ENCODE measurements at regions not wholly inside any gene's neighbourhood (a gene's known extent, or its start where the extent isn't known, plus 50 kb on each side); places are given as distances from the start of the nearest gene placed in this dataset.
A peak's percentile ranks its signal among the peaks of the same experiment; 100 is the strongest.
"Not testable (repeated sequence)": the region's sequence is repeated elsewhere in the genome, so short reads cannot be mapped to it uniquely, and the experiment has no call there.

DNA sequence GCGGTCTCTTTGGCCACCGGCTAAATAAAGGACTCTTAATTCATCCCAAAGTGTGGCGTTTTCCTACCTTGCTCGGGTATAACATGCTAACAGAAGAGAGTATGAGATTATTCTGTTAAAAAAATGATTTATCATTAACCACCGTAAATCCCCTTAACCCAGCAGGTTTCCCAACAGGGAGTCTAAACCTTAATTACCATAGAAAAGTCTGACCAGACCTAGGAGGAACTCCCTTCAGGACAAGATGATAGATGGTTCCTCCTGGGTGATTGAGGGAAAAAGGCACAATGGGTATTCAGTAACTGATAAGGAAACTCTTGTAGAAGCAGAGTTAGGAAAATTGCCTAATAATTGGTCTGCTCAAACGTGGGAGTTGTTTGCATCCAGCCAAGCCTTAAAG, 193.7 kb downstream of the ZNF737 start:
- no peak overlapping the region for H3K9ac ChIP-seq (ENCODE audit: low read depth, low read length, poor library complexity, severe bottlenecking)
- no peaks in the 10 kb centered on the region for H3K9me2 ChIP-seq (replicated peaks; ENCODE audit: low read depth, low read length)
- H3K4me3 ChIP-seq (ENCODE audit: low read length, poor library complexity, severe bottlenecking) = no peak overlapping the region
- TF ChIP-seq EZH2phosphoT487 (IDR thresholded peaks at IDR 0.05; ENCODE audit: borderline replicate concordance) = no peak
- TF ChIP-seq, protein P1, sequence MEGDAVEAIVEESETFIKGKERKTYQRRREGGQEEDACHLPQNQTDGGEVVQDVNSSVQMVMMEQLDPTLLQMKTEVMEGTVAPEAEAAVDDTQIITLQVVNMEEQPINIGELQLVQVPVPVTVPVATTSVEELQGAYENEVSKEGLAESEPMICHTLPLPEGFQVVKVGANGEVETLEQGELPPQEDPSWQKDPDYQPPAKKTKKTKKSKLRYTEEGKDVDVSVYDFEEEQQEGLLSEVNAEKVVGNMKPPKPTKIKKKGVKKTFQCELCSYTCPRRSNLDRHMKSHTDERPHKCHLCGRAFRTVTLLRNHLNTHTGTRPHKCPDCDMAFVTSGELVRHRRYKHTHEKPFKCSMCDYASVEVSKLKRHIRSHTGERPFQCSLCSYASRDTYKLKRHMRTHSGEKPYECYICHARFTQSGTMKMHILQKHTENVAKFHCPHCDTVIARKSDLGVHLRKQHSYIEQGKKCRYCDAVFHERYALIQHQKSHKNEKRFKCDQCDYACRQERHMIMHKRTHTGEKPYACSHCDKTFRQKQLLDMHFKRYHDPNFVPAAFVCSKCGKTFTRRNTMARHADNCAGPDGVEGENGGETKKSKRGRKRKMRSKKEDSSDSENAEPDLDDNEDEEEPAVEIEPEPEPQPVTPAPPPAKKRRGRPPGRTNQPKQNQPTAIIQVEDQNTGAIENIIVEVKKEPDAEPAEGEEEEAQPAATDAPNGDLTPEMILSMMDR (conservative IDR thresholded peaks at IDR 0.05; ENCODE audit: low read length) = no peak
- H3F3A ChIP-seq (ENCODE audit: low read depth) = no peaks in the 10 kb centered on the region
- H3K27me3 ChIP-seq (ENCODE audit: insufficient read depth, low read length, poor library complexity, severe bottlenecking) = no peaks in the 10 kb centered on the region
- H3K9me3 ChIP-seq (ENCODE audit: insufficient read depth, low read depth, low read length) = no peaks in the 10 kb centered on the region
- H3K4me2 ChIP-seq (ENCODE audit: low read depth, low read length, poor library complexity, severe bottlenecking) = peak overlapping the region; percentile 31
- no peaks in the 10 kb centered on the region for H4K20me1 ChIP-seq (ENCODE audit: insufficient read depth, low read length, poor library complexity, severe bottlenecking)
- peaks cover 9% of the 10 kb centered on the region for H3K4me1 ChIP-seq (ENCODE audit: insufficient read depth, low read length, poor library complexity, severe bottlenecking)
- no peaks in the 10 kb centered on the region for H3K36me3 ChIP-seq (ENCODE audit: insufficient read depth, low read length)
- no peak overlapping the region for H2AFZ ChIP-seq (ENCODE audit: low read length)
- H3K79me2 ChIP-seq (ENCODE audit: insufficient read depth, low read length) = no peaks in the 10 kb centered on the region

DNA sequence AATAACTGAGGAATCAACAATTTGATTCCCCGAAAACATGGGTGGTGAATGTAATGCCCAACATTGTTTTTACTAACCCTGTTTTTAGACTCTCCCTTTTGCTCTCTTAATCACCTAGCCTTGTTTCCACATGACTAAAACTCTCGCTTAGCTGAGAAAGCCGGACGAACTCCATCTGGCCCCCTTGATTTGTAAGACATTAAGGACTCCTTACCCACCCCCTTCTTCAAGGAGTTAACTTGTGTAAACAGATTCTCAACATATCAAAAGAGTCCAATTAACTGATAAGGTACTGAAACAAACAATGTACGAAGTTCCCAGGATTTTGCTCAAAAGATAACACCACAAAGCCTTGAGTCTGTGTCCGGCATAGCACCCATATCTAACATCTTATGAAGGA, 194.3 kb downstream of the ZNF737 start:
- not testable (repeated sequence) for H3K36me3 ChIP-seq (ENCODE audit: insufficient read depth, low read length); H3K79me2 ChIP-seq (ENCODE audit: insufficient read depth, low read length); H3K4me3 ChIP-seq (ENCODE audit: low read length, poor library complexity, severe bottlenecking); H3K4me1 ChIP-seq (ENCODE audit: insufficient read depth, low read length, poor library complexity, severe bottlenecking); H3K4me2 ChIP-seq (ENCODE audit: low read depth, low read length, poor library complexity, severe bottlenecking); H3K27me3 ChIP-seq (ENCODE audit: insufficient read depth, low read length, poor library complexity, severe bottlenecking); H3K9me2 ChIP-seq (replicated peaks; ENCODE audit: low read depth, low read length); H4K20me1 ChIP-seq (ENCODE audit: insufficient read depth, low read length, poor library complexity, severe bottlenecking); H3K9ac ChIP-seq (ENCODE audit: low read depth, low read length, poor library complexity, severe bottlenecking); H3F3A ChIP-seq (ENCODE audit: low read depth); H3K9me3 ChIP-seq (ENCODE audit: insufficient read depth, low read depth, low read length); H2AFZ ChIP-seq (ENCODE audit: low read length)

DNA sequence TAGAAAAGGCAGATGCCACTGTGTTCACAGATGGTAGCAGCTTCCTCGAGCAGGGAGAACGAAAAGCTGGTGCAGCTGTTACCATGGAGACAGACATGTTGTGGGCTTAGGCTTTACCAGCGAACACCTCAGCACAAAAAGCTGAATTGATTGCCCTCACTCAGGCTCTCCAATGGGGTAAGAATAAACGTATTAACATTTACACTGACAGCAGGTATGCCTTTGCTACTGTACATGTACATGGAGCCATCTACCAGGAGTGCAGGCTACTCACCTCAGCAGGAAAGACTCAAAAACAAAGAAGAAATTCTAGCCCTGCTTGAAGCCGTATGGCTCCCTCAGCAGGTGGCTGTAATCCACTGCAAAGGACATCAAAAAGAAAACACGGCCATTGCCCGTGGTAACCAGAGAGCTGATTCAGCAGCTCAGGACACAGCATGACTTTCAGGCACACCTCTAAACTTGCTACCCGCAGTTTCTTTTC, 197.7 kb downstream of the ZNF737 start:
- Histone ChIP-seq H3K79me2 (ENCODE audit: insufficient read depth, low read length) (no peaks in the 10 kb centered on the region), H3K9me2 (replicated peaks; ENCODE audit: low read depth, low read length) (no peaks in the 10 kb centered on the region), H3K27me3 (ENCODE audit: insufficient read depth, low read length, poor library complexity, severe bottlenecking) (no peaks in the 10 kb centered on the region), H3K4me2 (ENCODE audit: low read depth, low read length, poor library complexity, severe bottlenecking) (peak overlapping the region; percentile 2), H2AFZ (ENCODE audit: low read length) (no peak overlapping the region), H3K4me3 (ENCODE audit: low read length, poor library complexity, severe bottlenecking) (no peak overlapping the region), H4K20me1 (ENCODE audit: insufficient read depth, low read length, poor library complexity, severe bottlenecking) (no peaks in the 10 kb centered on the region), H3K9ac (ENCODE audit: low read depth, low read length, poor library complexity, severe bottlenecking) (no peak overlapping the region), H3F3A (ENCODE audit: low read depth) (no peaks in the 10 kb centered on the region), H3K36me3 (ENCODE audit: insufficient read depth, low read length) (no peaks in the 10 kb centered on the region), H3K4me1 (ENCODE audit: insufficient read depth, low read length, poor library complexity, severe bottlenecking) (peaks cover 9% of the 10 kb centered on the region), H3K9me3 (ENCODE audit: insufficient read depth, low read depth, low read length) (no peaks in the 10 kb centered on the region)
- TF ChIP-seq, protein P1 (conservative IDR thresholded peaks at IDR 0.05; ENCODE audit: low read length) = peak; percentile 26; the same call in 1 of the 2 replicates
- no peak for TF ChIP-seq EZH2phosphoT487 (IDR thresholded peaks at IDR 0.05; ENCODE audit: borderline replicate concordance)

DNA sequence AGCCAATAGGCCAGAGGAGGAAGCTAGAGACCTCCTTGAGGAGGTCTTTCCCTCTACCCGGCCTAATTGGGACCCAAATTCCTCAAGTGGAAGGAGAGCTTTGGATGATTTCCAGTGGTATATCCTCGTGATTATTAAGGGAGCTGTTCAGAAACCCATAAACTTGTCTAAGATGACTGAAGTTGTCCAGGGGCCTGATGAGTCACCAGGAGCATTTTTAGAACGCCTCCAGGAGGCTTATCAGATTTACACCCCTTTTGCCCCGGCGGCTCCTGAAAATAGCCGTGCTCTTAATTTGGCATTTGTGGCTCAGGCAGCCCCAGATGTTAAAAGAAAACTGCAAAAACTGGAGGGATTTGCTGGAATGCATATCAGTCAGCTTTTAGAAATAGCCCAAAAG, 198.1 kb downstream of the ZNF486 start:
- Histone ChIP-seq H4K20me1 (ENCODE audit: insufficient read depth, low read length, poor library complexity, severe bottlenecking) (no peaks in the 10 kb centered on the region), H3K9ac (ENCODE audit: low read depth, low read length, poor library complexity, severe bottlenecking) (no peak overlapping the region), H3K27me3 (ENCODE audit: insufficient read depth, low read length, poor library complexity, severe bottlenecking) (no peaks in the 10 kb centered on the region), H3K4me1 (ENCODE audit: insufficient read depth, low read length, poor library complexity, severe bottlenecking) (no peaks in the 10 kb centered on the region), H3K79me2 (ENCODE audit: insufficient read depth, low read length) (no peaks in the 10 kb centered on the region), H3K4me2 (ENCODE audit: low read depth, low read length, poor library complexity, severe bottlenecking) (no peak overlapping the region), H3F3A (ENCODE audit: low read depth) (no peaks in the 10 kb centered on the region), H3K36me3 (ENCODE audit: insufficient read depth, low read length) (no peaks in the 10 kb centered on the region), H3K9me2 (replicated peaks; ENCODE audit: low read depth, low read length) (no peaks in the 10 kb centered on the region), H3K4me3 (ENCODE audit: low read length, poor library complexity, severe bottlenecking) (no peak overlapping the region), H2AFZ (ENCODE audit: low read length) (no peak overlapping the region), H3K9me3 (ENCODE audit: insufficient read depth, low read depth, low read length) (no peaks in the 10 kb centered on the region)
- TF ChIP-seq, protein P1 (conservative IDR thresholded peaks at IDR 0.05; ENCODE audit: low read length) = no peak
- TF ChIP-seq EZH2phosphoT487 (IDR thresholded peaks at IDR 0.05; ENCODE audit: borderline replicate concordance) = no peak

All from Loucy (cell line).